D721Med (cell line): ENCODE measurements at regions not wholly inside any gene's neighbourhood (a gene's known extent, or its start where the extent isn't known, plus 50 kb on each side); places are given as distances from the start of the nearest gene placed in this dataset.

Experiments used
- DNase-seq: peaks from one replicate; pipeline ENCODE4 v3.0.0; 2011; ENCODE audit warnings: low spot score; ENCODE audit not compliant: insufficient read length
- FAIRE-seq: peaks from 2 replicates; lab custom pipeline; 2011; peaks lifted over from hg19 to GRCh38; lab: Jason Lieb, UNC
- TF ChIP-seq, protein P1 (sequence below): IDR thresholded peaks from 2 replicates; pipeline ENCODE4 v1.5.1; 2012; ENCODE audit warnings: mild to moderate bottlenecking, control low read depth; ENCODE audit not compliant: insufficient read depth; ENCODE audit errors: missing control alignments

DNA sequence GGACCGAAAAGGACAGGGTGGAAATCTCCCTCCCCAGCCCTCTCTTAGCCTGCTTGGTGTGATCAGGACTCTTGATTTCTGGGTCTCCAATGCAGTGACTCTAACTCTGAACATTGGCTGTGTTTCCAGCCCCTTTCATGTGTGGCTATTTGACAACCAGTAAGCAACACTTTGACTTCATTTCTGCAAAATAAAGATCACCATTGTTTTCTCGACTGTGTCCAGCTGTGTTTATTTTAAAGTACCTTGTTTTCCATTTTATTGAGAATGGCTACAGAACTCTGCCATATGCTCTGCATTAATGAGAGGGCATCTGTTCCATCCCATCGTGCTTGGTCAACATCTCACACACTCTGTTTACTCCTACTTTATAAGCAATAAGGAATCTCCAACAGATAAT, 60.9 kb upstream of the TAGAP start:
- DNase-seq = no peak
- TF ChIP-seq, protein P1, sequence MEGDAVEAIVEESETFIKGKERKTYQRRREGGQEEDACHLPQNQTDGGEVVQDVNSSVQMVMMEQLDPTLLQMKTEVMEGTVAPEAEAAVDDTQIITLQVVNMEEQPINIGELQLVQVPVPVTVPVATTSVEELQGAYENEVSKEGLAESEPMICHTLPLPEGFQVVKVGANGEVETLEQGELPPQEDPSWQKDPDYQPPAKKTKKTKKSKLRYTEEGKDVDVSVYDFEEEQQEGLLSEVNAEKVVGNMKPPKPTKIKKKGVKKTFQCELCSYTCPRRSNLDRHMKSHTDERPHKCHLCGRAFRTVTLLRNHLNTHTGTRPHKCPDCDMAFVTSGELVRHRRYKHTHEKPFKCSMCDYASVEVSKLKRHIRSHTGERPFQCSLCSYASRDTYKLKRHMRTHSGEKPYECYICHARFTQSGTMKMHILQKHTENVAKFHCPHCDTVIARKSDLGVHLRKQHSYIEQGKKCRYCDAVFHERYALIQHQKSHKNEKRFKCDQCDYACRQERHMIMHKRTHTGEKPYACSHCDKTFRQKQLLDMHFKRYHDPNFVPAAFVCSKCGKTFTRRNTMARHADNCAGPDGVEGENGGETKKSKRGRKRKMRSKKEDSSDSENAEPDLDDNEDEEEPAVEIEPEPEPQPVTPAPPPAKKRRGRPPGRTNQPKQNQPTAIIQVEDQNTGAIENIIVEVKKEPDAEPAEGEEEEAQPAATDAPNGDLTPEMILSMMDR = no peak
- FAIRE-seq = no peak

DNA sequence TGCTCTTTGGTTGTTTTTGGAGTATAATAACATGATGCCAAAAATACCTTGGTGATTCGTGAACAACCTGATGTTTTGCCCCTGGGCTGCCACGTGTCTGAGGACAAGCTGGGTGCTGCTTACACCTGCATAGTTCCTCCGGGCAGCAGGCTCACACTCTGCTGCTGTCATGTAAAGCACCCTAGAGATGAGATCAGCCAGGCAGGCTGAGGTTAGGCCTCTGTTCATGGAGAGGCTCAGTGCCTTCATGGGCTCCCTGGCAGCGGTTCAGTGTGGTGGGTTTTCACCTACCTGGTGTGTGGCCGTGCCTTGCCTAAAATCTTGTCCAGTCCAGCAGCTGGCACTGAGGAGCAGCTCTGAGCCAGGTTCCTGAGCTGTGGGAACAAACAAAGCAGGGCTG, 60.1 kb upstream of the TAGAP start:
- DNase-seq = no peak
- FAIRE-seq = no peak

DNA sequence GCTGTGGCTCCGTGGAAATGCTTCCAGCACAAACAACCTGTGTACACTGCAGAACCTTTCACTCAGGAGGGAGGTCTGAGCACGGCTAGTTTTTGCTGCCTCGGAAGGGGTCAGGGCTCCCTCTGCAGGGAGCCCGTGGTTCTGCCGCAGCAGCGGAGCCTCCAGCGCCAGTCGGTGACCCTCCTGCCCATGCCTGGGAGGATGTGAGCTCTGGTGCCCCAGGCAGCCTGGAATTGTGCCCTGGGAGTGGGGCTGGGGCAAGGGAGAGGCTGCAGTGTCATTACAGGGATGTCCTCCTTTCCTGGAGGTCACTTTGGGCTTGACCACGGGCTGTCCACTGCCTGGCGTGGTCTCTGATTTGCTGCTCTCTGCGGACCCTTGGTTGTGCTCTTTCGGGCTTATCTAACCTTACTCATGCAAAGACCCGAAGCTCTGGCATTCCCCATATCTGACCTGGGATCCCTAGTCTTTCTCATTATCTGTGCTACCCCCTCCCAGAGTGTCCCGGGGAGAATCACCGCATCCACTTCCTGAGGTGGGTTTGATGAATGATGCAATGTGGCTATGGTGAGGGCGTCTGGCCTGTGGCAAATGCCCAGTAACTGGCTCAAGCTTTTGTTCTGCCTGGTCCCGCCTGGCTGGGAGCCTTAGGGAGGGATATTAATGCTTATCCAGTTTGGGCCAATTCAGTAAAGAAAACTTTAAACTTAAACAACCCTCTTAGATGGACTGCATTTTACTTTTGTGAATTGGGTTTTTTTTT, 59.6 kb upstream of the TAGAP start:
- TF ChIP-seq, protein P1 = peak; percentile 66
- FAIRE-seq = no peak
- DNase-seq = peak; percentile 81

More for the DNA sequence above, 60.1 kb upstream of the TAGAP start:
- TF ChIP-seq, protein P1 = no peak

DNA sequence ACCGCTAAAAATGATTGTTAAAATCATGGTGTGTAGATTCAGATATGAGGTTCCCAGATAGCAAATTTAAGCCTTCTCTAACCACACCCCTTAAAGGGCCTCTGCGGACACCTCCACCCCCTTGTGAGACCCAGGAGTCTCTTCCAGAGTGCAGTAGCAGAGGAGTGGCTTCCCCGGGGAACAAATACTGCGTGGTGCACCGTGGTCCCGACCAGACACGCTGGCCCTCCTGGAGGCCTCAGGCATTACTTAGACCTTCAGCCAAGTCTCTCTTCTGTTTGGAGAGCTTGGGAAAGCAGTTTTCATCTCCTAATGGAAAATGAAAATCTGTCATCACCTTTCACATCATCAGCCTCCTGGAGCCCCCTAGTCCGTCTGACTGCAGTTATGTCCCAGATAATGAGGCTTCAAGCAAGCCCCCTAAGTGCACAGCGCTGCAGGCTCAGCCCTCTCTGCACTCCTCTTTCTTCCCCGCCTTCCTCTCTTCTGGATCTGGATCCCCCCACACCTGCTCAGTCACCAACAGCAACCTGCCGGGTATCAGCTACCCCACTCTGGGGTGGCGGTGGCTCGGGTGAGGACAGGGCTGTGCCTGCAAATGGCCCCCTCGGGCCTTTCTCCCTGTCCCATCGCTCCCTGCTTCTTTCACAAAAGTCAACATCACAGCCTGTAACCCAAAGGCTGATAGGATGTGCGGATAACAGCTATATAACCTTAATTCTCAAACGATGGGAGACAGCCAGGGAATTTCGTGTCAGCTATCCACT, 58.8 kb upstream of the TAGAP start:
- TF ChIP-seq, protein P1 = no peak
- DNase-seq (no peak), FAIRE-seq (no peak)

DNA sequence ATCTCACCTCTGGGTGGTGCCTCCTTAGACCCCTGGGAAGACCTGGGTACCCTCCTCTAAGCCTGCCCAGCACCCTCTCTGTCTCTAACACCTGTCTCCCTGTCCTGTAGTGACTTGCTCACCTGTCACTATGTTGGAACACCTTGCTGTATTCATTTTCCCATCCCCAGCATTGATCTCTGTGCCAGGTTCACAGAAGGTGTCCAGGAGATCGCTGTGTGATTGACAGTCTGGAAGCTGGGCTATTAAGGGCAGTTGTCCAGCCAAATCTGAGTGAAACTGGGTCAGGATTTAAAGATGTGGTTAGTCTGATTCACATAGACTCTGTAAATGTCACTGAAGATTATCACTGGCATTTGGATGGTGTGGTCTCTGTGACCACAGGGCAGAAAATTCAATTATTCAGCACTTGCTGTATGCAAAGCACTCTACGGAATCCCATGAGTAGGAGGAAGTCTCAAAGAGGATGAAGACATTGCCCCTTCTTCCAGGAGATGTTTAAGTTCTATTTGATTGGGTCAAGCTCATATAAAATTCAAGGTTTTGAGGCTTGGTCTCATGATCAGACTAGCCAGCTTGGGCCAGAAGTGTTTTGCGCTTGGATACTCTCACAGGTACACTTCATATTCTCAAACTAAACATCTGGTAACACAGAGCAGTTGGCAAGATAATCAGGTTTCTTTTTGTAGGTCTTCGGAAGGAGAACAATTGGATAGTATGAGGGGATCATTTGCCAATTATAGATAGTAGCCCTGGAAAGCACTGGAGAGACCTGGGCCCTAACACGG, 57.8 kb upstream of the TAGAP start:
- no peak for FAIRE-seq
- no peak for DNase-seq
- TF ChIP-seq, protein P1 = no peak

DNA sequence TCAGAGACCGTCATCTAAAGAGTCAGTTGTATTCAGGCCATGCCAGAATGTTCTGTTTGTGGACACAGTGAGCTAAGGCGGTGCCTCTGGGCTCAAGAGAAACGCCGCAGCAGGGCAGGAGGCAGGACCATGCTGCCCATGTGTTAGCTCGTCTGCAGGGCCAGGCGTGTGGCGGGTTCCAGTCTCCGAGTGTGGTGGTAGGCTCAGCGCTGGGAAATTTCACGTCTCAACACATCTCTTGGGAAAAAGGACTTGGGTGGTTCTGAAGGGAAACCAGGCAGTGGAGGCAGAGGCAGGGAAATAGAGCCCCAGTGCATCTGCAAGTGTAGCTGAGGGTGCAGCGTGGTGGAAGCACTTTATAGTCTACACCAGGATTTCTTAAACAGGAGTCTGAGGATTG, 56.9 kb upstream of the TAGAP start:
- TF ChIP-seq, protein P1 = no peak
- FAIRE-seq (no peak), DNase-seq (no peak)
